GM21737 (cell line): ENCODE measurements at regions not wholly inside any gene's neighbourhood (a gene's known extent, or its start where the extent isn't known, plus 50 kb on each side); places are given as distances from the start of the nearest gene placed in this dataset.

Experiments used
- ATAC-seq: cut with Tn5 transposase; IDR thresholded peaks from one replicate; pipeline ENCODE4 v1.9.1; 2021; ENCODE audit warnings: mild to moderate bottlenecking, moderate library complexity; ENCODE audit not compliant: unreplicated experiment

DNA sequence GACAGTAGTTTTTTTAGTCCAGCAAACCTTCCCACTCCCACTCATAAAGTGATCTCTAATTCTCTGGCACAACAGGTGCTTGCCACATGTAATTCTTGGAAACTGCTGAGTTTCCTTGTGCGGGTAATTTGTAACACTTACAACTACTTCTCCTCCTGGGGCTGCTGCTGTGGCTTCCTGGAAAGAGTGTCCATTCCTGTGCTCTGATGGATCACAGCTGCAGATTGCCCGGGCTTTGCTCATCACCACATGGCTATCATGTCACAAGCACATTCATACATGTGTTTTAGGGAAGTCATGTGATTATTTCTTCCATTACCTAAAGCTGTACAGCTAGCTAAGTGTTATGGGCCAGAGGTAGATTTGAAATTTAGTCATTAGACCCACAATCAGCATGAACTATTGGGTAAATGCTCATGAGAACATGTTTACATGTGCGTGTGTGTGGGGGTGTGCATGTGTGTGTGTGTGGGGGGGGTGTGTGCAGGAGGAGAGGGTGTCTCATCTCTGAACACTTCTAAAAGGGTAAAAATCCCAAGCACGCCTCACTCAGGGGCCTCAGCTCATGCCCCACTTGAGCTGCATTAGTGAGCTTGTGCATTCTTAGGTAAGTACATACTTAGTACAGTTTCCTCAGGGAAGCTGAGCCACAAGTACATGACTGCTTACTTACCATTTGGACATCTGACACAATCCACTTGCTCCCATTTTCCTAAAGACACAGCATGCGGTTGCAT is 118.1 kb upstream of the CCDC112 start:
- ATAC-seq, result no peak

DNA sequence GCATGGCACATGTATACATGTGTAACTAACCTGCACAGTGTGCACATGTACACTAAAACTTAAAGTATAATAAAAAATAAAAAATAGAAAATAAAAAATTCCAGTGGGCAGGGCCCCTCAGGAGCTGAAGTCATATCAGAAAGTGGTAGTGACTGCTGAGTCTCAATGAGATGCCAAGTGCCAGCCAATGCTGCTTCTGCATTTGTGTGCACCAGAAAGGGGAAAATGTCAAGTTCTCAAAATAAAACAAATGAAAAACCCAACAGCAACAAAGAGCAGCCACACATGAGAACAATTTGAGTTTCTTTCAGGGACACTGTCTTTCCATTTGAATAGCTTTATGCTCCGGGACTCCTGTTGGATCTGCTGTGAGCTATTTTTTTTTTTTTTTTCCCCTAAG is 117.2 kb upstream of the CCDC112 start:
- ATAC-seq, result no peak

DNA sequence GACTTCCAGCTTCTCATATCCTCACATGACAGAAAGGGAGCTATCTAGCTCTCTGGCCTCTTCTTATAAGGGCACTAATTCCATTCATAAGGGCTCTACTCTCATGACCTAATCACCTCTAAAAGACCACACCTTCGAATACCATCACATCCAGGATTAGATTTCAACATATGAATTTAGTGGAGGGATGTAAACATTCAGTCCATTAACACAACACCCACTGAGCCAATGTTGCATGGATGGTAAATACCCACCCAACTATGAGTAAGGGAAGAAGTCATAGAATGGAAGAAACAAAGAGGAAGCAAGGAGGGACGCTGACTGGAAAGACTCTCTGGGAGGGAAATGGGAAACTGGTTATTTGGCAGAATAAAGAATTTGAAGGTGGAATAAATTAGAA is 112.6 kb upstream of the CCDC112 start:
- ATAC-seq, result no peak

DNA sequence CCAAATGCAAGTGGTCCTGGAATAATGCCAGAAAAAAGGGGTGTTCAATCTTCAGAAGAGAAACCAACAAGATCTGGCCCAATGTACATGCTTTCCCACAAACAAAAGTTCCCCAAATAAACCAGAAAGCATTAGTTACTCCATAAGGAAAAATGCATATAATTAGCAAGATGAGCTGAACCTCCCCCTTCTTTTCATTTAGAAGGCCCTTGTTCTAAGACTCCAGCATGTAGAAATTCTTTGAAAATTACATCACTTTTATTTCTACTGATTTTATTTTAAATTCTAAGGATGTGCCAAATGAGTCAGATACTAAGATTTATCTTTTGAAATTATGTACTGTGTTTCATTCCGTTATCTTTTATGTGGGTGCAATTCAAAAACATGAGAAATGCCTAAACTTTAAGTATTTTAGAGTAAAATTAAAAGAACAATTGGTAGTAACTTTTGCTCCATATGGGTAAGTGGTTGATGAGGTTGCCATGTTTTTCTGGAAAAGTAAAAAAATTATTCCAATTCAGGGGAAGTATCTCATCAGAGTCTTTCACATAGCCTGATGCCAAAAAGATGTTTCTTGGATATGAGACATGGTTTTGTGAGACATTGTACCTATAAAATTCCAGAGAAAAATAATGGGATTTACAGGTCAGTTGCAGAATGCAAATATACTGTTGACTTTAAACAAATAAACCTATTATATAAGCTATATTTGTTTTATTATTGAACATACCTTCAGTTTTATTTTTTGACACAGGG is 106.5 kb upstream of the CCDC112 start:
- no peak for ATAC-seq

DNA sequence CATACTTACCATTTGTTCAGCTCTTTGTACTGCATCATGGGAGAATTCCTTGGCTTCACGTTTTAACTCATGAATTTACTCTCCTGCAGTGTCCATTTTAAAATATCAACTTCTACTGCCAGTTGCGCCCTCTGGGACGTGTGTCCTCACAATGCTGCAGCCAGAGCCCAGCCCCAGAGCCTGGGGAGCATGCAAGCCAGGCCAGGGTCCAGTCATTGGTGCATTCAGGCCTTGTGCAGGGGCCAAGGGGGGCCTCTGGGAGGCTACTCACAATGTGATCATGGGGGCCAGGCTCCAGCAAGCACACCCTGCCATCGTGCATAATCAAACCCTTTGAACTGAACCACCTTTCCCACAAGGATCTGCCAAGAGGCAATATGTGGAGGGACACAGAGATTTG is 105.6 kb upstream of the CCDC112 start:
- no peak for ATAC-seq

DNA sequence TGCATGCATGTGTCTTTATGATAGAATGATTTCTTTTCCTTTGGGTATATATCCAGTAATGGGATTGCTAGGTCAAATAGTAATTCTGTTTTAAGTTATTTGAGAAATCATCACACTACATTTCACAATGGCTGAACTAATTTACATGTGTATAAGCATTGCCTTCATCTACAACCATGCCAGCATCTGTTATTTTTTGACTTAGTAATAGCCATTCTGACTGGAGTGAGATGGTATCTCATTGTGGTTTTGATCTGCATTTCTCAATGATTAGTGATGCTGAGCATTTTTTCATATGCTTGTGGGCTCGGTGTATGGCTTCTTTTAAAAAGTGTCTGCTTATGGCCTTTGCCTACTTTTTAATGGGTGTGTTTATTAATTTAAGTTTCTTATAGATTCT is 102.3 kb upstream of the CCDC112 start:
- no peak for ATAC-seq

DNA sequence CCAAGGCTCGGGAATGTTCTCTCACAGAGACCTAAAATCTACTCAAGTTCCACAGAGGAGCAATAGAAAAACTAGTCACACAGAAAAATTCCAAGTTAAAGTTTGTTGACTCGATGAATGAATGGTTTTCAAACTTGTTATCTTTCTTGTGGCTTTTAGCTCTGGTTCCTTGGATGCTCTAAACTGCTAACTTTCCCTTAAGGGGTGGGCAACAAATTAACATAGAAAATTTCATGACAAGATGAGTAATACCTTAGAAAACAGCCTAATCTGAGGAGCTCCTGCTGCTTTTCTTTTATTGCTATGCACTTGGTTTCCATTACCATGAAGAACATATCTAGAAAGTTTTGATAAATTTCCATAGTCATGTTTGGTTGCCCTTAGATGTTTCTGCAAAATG is 100.2 kb upstream of the CCDC112 start:
- no peak for ATAC-seq

DNA sequence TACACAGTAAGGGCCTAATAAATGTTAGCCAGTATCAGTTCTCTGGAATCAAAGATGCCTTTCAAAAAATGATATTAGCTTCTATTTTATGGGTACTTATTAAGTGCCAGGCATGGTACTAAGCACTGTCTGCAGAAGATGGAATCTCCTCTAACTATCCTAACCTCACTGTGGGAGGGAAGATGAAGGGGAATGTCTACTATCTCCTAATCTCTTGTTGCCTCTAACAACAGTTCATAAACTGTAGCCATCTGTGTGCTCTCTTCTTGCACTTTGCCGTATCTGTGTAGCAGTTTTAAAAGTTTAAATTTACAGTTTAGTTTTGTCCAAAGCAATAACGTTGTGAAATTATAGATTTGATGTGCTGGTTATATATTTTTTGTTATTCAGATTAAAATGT is 99.6 kb upstream of the CCDC112 start:
- no peak for ATAC-seq

DNA sequence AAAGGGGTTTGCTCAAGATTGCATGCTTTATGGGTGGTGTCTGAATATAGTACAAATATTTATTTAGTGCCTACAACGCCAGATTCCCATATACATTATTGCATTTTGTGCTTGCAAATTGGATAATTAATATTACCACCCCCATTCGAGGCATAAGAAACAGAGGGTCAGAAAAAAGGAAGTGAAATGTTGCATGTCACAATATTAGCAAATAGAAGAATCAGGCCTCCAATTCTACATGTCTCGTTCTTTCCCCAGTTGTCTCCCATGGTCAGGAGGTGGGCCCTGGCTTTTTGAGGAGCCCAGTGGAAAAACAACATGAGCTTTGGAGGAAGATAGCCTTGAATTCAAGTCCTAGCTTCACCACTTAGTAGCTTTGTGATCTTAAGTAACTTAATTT is 98.1 kb upstream of the CCDC112 start:
- no peak for ATAC-seq

DNA sequence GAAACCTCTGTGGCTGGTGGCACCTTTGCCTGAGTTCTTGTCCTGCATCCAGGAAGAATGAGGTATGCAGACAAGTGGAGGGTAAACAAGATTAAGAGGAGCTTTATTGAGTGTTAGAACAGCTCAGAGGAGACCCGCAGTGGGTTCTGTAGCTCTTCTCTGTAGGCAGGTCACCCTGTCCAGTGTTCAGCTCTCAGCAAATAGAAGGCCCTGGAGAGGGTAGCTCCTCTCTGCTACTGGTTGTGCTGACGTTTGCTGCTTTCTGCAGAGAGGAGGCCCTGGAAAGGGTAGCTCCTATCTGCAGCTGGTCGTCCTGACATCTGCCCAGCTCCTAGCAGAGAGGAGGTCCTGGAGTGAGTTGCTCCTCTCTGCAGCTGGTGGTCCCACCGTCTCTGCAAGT is 96.8 kb upstream of the CCDC112 start:
- ATAC-seq, result no peak

DNA sequence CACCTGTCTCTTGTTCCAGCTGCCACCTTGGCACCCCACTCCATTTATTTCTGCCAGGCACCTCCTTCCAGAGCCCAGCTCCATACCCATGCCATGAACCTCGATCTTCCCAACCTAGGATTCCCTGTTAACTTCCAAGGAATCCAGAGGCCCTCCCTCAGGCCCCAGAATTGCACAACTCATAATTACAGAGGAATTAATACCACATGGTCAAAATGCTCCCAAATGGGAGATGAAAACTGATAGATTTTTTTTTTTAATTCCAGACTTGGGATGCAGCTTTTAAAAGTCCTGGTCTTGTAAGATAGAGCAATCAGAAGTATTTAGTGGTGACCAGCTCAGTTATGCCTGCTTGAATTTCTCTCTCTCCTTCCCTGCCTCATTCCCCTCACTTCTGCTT is 96.2 kb upstream of the CCDC112 start:
- ATAC-seq, result no peak

DNA sequence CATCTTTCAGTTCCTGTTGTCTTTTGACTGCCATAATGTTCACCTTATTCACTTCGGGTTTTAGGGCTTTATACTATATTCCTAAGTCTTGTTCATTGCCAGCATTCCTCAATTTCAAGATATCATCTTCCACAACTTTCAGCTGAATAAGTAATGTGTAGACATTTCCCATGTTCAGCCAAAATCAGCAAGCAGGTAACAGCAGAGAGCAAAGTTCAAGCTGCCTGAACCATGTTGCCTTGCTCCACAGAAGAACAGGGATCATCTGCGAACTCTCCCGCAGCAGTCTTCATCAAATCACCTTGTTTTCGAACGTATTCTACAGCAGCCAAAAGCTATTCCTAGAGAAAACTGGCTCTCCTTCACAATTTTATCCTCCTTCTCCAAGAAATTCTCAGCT is 95.3 kb upstream of the CCDC112 start:
- no peak for ATAC-seq

DNA sequence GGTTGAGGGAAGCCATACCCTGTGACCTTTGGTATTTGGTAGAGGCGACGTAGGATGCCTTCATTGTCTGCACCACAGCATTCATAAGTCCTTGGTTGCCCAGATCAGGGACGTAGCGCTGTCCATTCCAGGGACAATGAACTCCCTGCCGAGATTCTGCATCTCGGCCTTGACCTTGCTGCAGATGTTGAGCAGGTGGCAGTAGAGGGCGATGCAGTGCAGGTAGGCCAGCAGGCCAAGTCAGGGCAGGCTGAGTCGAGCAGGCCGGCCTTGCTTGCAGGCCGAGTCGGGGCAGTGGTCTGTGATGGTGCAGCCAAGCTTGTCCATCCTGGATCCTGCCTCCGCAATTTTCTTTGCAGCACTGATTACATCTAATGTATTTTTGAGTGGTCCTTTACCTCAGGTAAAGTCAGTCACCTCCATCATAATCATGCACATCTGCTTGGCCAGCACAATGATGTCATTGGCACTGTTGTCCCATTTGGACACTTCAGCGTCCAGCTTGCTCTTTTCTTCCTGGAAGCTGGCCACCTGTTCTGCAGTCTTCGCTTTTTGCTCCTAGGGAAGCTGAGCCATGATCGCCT is 93.4 kb upstream of the CCDC112 start:
- no peak for ATAC-seq

DNA sequence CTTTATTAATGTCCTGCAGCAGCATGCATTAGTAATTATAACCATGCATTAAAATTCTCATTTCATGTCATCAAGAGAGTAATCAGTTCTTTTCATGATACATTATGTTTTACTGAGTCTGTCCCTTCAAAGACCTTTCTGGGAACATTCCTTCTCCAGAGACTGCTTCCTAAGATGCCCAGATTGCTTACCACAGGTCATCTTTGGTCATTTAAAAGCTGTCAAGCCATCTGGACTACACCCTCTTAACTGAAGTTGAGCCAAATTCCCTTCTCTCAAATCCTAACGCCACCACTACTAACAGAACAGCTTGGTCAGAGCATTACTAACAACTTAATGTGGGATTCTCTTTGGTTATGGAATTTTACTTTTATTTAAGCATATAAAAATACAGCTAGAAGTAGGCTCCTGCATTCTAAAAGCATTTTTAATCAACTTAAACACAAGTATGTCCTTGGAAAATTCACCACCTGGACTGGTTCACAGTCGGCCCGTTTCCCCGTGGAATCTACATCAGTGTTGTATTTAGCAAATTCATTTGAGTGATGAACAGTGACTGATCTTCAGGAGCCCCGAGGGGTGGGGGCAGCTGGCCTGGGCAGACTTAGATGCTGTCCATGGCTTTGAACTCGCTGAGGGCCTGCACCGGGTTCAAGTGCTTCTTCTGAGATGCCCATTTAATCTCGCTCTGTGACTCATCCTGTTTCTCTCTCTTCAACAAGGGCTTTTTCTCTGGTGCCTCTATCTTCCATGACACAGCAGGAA is 92.8 kb upstream of the CCDC112 start:
- no peak for ATAC-seq

DNA sequence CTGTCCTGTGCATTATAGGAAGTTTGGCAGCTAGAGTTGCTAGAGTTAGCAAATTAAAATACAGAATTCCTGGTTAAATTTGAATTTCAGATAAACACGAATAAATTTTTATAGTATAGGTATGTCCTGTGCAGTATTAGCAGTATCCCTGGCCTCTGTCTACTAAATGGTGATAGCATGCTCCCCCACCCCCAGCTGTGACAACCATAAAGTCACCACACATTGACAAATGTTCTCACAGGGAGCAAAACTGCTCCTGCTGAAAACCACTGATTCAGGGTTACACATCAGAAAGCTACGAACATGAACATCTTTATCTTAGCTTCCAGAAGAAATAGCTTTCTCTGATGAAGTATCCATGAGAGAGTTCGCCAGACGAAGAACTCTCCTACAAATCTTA is 91.8 kb upstream of the CCDC112 start:
- no peak for ATAC-seq

DNA sequence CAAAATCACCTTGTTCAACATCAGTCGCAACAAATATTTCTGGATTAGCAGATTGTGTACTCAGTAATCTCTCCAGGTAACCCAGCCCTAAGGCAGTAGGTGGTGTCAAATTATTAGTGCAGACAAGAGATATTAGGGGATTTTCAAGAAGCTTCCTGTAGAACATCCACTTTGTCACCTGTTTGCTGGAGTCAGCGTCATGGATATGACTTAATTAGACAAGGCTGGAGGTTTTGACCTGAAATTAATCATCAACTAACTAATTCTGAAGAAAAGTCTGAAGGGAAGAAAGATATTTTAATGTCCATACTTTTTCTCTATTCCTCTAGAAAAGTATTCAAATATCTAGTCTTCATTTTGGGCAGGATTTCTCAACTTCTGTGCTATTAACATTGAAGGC is 91.4 kb upstream of the CCDC112 start:
- no peak for ATAC-seq

DNA sequence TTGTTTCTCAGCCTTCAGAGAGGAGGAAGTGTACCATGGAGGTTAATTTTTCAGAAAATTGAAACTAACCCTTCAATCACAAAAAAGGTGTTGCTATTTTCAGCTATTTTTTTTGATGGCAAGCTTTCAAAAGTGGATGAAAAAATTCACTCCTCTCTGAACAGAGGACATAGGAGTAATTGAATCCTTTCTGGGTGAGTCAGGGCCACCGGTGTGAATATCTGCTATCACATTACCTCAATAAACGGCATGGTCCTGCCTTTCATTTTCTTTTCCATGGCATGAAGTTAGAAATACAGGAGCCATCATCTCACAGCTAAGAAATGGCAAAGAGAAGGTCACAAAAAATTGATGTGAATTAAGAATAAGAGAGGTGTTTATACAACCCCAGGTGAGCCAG is 90.2 kb upstream of the CCDC112 start:
- no peak for ATAC-seq

DNA sequence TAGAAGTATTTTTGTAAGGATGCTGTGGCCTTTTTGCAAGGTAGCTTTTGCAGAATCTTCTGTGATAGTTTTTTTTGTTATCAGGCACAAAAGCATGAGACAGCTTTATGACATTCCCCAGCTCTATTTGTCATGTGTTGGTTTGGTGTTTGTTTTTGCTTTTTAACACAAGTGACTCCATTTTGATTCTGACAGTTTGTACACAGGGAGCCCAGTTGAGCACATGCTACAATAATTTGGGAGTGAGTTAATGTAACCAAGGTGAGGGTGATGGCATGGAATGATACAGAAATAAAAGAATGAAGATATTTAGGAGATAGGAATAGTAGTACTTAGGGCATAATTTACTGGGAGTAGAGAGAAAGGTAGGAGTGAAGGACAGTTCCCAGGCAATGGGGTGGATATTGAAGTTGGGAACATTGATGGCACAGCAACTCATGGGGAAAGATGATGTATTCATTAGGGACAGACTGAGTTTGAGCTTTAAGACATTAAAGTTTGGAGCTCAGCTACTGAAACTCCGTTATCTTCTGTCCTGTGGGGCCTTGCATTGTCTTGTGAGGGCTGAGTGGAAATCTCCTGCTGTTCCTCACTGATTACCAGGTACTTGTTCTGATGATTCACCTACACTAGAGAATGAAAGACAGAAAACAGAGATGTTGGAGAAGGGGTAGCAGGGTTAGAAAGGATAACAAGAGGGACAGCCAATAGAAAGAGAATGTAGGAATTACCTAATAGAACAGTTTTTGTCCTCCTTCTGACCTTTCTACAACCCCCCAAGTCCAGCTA is 88.3 kb upstream of the CCDC112 start:
- ATAC-seq, result no peak

DNA sequence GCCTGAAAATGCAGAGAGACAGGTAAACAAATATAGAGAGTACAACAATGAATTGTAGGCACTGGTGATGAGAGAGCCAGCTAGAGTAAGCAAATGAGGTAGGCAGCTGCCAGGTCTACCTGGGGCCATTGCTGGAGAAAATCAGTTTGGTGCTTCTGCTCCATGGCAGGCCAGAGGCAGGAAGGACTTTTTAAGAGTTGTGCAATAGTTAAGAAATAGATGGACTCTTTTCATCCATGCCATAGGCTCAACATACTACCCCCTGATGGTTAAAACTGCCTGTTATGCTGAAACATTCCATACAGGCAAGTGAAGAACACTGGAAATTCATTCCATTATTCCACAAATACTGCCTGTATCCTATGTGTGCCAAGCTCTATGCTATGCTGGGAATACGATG is 86.5 kb upstream of the CCDC112 start:
- ATAC-seq, result no peak

DNA sequence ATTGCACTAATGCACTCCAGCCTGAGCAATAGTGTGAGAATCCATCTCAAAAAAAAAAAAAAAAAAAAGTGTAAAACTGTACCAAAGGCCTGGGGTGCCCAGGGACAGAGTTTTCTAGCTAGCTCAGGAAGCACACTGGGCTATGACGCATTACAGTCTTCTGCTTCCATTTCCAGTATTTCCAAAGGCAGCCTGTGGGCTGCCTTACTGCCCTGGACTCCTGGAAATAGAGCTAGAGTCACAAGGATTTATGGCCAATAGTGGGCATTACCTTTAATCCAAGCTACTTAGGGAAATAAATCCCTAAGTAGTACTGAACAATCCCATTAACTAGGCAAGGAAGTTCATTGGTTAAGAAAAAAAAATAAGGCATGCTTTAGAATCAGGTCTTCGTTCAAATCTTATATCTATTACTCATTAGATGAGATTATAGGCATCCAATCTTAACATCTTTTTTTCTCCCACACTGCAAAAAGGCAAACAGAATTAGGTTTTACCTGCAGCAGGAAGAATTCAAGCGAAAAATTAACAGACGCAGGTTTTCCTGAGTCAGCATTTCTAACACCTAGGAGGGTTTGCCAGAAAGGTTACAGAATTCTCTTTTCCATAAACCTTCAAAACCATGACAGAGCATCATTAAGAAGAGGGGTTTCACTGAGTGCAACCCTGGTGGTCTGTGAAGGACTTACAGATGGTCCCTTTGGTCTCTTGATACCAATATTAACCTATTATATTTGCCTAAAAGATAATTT is 85.6 kb upstream of the CCDC112 start:
- ATAC-seq, result no peak
